Left lung (tissue), 4 donors: ENCODE measurements at regions not wholly inside any gene's neighbourhood (a gene's known extent, or its start where the extent isn't known, plus 50 kb on each side); places are given as distances from the start of the nearest gene placed in this dataset.

Experiments
- ATAC-seq: fragments of 200-7000 bp; cut with Tn5 transposase; one replicate; pipeline ENCODE4 v1.9.1; 2020; ENCODE audit warnings: moderate library complexity
- DNase-seq, 4 donors: peaks; one replicate each; pipeline ENCODE4 v3.0.0-alpha.2; 2013 to 2020
- H3K27ac ChIP-seq, 2 donors: fragments of 200-600 bp; sonication (generic) in 1 of 2; one replicate each; pipeline versions ENCODE4 v1.5.0 to v1.8.0; 2020 to 2021
- H3K27me3 ChIP-seq, 2 donors: fragments of 200-600 bp; sonication (generic) in 1 of 2; one replicate each; pipeline versions ENCODE4 v1.5.0 to v1.8.0; 2020 to 2021
- H3K36me3 ChIP-seq, 2 donors: fragments of 200-600 bp; sonication (generic) in 1 of 2; one replicate each; pipeline versions ENCODE4 v1.5.0 to v1.8.0; 2020 to 2021
- H3K4me1 ChIP-seq, 2 donors: fragments of 200-600 bp; one replicate each; pipeline ENCODE4 v1.8.0; 2021
- H3K4me3 ChIP-seq, 2 donors: fragments of 200-600 bp; sonication (generic) in 1 of 2; one replicate each; pipeline versions ENCODE4 v1.5.0 to v1.8.0; 2020 to 2021; ENCODE audit warnings: mild to moderate bottlenecking in 1 of 2
- H3K9me3 ChIP-seq, 2 donors: fragments of 200-600 bp; sonication (generic) in 1 of 2; one replicate each; pipeline versions ENCODE4 v1.5.0 to v1.8.0; 2020 to 2021
- intact Hi-C, 2 donors: fragments of 100-400 bp; cut with DNase I; formaldehyde crosslinking; loops; one replicate each; pipeline versions ENCODE4 v1.11.2 to v1.14.2; 2022
- TF ChIP-seq, protein P1 (sequence below), 2 donors: fragments of 200-600 bp; sonication (generic) in 1 of 2; IDR thresholded peaks; one replicate each; pipeline versions ENCODE4 v1.5.0 to v1.8.0; 2021; ENCODE audit warnings: antibody characterized with exemption in 2 of 2
- donor health status: DM: no; HTN: yes; CAD: no.
- donor health status: DM: no; HTN: no; CAD: no.

DNA sequence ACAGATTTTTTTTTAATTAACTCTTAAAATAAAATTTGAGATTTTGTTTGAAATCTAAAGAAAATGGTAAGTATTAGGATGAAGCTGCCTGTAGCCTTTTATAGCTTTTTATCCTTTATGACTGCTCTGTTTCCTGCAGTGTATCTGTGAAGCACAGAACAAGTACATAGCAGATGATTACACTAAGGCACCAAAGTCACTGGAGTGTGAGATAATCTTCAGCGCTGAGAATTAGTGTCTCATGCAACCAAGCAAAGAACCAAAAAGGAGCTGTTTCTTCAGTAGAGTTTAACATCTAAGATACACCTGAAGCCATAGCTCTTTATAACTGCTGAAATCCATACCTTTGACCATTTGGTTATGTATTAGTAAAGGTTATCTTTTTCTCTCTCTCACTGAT is 1989.8 kb upstream of the PCDH10 start:
- no peaks in the 10 kb centered on the region for H3K36me3 ChIP-seq
- DNase-seq (no peak), ATAC-seq (no peak)
- TF ChIP-seq, protein P1, sequence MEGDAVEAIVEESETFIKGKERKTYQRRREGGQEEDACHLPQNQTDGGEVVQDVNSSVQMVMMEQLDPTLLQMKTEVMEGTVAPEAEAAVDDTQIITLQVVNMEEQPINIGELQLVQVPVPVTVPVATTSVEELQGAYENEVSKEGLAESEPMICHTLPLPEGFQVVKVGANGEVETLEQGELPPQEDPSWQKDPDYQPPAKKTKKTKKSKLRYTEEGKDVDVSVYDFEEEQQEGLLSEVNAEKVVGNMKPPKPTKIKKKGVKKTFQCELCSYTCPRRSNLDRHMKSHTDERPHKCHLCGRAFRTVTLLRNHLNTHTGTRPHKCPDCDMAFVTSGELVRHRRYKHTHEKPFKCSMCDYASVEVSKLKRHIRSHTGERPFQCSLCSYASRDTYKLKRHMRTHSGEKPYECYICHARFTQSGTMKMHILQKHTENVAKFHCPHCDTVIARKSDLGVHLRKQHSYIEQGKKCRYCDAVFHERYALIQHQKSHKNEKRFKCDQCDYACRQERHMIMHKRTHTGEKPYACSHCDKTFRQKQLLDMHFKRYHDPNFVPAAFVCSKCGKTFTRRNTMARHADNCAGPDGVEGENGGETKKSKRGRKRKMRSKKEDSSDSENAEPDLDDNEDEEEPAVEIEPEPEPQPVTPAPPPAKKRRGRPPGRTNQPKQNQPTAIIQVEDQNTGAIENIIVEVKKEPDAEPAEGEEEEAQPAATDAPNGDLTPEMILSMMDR (IDR thresholded peaks at IDR 0.05), result no peak
- intact Hi-C loops, result no loop called here
- H3K27ac ChIP-seq, result no peak overlapping the region
- H3K9me3 ChIP-seq, result no peaks in the 10 kb centered on the region
- H3K4me3 ChIP-seq, result no peak overlapping the region
- H3K4me1 ChIP-seq, result no peaks in the 10 kb centered on the region
- H3K27me3 ChIP-seq, result no peaks in the 10 kb centered on the region

DNA sequence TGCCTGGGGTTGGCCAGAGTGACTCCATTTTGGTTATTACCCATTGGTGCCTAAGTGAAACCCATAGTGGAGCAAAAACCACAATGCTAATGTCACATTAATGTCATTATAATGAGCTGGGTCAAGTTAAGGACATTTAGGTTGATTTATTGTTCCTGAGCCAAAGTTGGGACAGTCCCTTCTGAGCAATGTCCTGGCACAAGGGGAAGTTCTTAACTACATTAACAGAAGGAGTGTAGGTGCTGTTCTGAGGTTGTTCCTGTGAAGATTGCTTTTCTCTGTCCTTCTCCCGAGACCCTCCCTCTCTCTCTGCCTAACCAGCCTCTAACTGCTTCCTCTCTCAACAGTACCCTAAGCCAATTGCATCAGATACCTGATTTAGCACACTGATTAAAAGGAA is 1956.8 kb upstream of the PCDH10 start:
- ATAC-seq (no peak), DNase-seq (no peak)
- H3K27me3 ChIP-seq, result no peaks in the 10 kb centered on the region
- H3K4me3 ChIP-seq, result no peak overlapping the region
- no peaks in the 10 kb centered on the region for H3K9me3 ChIP-seq
- no peak overlapping the region for H3K27ac ChIP-seq
- H3K4me1 ChIP-seq, result no peaks in the 10 kb centered on the region
- TF ChIP-seq, protein P1 (IDR thresholded peaks at IDR 0.05), result no peak
- intact Hi-C loops, result no loop called here
- no peaks in the 10 kb centered on the region for H3K36me3 ChIP-seq

DNA sequence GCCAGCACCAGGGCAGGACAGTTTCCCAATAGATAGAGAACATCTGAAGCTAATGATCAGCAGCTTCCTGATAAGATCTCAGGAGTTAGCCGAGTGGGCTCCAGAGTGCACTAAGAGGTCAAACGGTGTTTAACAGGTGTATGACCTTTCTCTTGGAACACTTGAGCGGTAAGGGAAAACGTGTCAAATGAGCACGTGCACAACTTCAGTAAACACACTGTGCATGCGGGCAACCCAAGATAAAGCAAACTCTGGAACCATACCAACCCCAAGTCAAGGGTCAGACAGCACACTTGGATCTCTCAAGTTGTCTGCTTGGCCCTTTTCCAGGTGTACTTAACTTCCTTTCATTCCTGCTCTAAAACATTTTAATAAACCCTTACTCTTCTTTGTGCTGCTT is 1941.5 kb upstream of the PCDH10 start:
- TF ChIP-seq, protein P1 (IDR thresholded peaks at IDR 0.05), result no peak
- Histone ChIP-seq H3K36me3 (no peaks in the 10 kb centered on the region), H3K9me3 (peaks cover 0 to 2% of the 10 kb centered on the region in 2 donors), H3K27ac (no peak overlapping the region), H3K4me1 (no peaks in the 10 kb centered on the region), H3K27me3 (no peaks in the 10 kb centered on the region), H3K4me3 (no peak overlapping the region)
- no peak for ATAC-seq
- DNase-seq, result peak in 1 of 4 donors; percentile 29
- intact Hi-C loops, result no loop called here

DNA sequence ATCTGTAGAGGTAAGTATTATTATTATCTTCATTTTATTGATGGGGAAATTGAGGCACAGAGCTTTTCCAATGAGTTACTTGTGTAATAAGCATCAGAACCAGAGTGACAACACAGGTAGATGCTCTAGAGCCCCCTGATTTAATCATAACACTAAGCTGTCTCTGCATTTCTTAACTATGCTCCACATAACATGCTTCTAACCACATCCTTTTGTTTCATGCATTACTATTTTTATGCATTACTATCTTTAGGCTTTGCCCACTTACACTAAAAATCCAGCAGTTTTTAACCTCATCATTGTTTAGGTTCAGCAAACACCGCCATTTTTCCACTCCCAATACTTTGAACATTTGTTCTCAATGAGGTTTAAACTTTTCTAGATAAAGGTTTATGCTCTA is 1900.8 kb upstream of the PCDH10 start:
- H3K4me1 ChIP-seq, result no peaks in the 10 kb centered on the region
- intact Hi-C loops, result no loop called here
- no peaks in the 10 kb centered on the region for H3K9me3 ChIP-seq
- DNase-seq, result no peak
- no peak overlapping the region for H3K27ac ChIP-seq
- no peaks in the 10 kb centered on the region for H3K36me3 ChIP-seq
- no peaks in the 10 kb centered on the region for H3K27me3 ChIP-seq
- TF ChIP-seq, protein P1 (IDR thresholded peaks at IDR 0.05), result no peak
- ATAC-seq, result no peak
- H3K4me3 ChIP-seq, result no peak overlapping the region

DNA sequence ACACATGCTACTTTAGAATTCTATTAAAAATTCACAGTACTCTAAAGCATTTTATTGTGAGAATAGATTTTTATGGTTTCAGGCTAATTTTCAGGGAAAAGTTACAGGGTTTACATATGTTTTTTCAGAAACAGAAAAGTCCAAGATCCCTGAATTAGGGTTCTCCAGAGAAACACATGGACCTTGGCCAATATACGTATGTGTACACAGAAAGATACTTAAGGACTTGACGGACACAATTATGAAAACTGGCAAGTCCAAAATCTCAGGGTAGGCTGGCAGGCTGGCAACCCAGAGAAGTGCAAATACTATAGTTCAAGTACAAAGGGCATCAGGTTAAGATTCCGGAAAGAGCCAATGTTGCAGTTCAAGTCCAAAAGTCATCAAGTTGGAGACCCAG is 1897.8 kb upstream of the PCDH10 start:
- Histone ChIP-seq H3K36me3 (no peaks in the 10 kb centered on the region), H3K27ac (no peak overlapping the region), H3K4me3 (no peak overlapping the region), H3K9me3 (no peaks in the 10 kb centered on the region), H3K4me1 (no peaks in the 10 kb centered on the region), H3K27me3 (no peaks in the 10 kb centered on the region)
- intact Hi-C loops, result no loop called here
- TF ChIP-seq, protein P1 (IDR thresholded peaks at IDR 0.05), result no peak
- ATAC-seq (peak; percentile 73), DNase-seq (peak in 1 of 4 donors; percentile 25)
